DMS 273 (cell line): ENCODE measurements at regions not wholly inside any gene's neighbourhood (a gene's known extent, or its start where the extent isn't known, plus 50 kb on each side); places are given as distances from the start of the nearest gene placed in this dataset.
"Not testable (repeated sequence)": the region's sequence is repeated elsewhere in the genome, so short reads cannot be mapped to it uniquely, and the experiment has no call there.

Experiments used
- DNase-seq: peaks from one replicate; lab custom pipeline; 2025; ENCODE audit not compliant: unreplicated experiment; lab: John Stamatoyannopoulos, UW

DNA sequence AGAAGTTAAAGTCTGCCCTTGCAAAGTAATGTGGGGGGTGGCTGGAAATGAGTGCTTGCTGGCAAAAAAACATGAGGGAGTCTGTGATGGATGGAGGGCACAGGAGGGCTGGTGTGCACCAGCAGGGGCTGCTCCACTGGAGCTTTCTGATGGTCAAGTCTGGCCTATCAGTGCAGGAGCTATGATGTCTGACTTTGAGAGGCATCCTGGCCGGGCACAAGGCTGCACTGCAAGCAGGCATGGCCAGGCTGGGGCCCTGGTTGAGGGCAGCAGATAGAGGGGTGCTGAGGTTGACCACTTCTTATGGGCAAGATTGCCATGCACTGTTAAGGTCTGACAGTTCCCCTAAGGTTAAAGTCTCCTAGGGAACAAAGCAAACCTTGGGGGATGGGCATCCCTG, 1140.2 kb downstream of the FAM133A start:
- no peak for DNase-seq

GRCh38 chrX:94830717-94831116, 1156.7 kb downstream of the FAM133A start:
- no peak for DNase-seq

DNA sequence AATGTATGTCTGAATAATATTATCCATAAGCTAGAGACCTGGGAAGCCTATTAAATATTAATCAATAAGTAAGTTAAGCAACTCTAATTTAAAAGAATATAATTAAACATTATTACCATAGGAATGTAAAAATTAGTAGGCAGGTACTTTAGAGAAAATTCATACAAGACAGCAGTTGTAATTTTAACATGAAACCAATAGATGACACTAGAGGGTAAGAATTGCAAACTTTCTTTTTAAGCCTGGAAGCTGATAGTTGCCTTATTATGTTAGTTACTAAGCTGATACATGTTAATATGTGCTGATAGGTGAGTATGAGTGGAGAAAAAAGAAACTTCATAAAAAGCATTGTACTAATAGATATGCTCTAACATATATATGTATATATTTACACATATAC, 1157.4 kb downstream of the FAM133A start:
- peak; percentile 40 for DNase-seq

- no peak for DNase-seq
Measured at GRCh38 chrX:94834226-94834625, 1160.2 kb downstream of the FAM133A start.

DNA sequence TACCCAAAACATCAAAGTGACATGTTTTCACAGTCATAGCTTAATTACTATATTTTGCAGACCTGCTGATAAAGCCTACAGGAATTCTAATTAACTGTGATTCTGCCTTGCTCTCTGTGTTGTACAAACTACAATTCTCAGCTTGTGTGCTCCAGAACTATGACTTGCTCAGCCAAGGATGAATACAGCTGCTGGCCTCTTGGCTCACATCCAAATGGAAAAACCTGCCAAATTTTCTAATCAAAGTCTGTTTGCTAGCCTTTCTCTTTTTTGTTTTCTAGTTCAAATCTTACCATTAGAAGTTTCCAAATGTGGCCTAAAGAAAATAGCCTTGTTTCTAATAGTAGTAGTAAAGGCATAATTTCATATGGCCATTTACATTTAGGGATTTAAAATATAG, 1176.8 kb downstream of the FAM133A start:
- DNase-seq: peak; percentile 69

GRCh38 chrX:94854251-94854650, 1180.2 kb downstream of the FAM133A start:
- DNase-seq: no peak

DNA sequence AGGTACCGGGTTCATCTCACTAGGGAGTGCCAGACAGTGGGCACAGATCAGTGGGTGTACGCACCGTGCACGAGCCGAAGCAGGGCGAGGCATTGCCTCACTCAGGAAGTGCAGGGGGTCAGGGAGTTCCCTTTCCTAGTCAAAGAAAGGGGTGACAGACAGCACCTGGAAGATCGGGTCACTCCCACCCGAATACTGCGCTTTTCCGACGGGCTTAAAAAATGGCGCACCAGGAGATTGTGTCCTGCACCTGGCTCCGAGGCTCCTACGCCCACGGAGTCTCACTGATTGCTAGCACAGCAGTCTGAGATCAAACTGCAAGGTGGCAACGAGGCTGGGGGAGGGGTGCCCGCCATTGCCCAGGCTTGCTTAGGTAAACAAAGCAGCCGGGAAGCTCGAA, 1188.5 kb downstream of the FAM133A start:
- DNase-seq: not testable (repeated sequence)

GRCh38 chrX:94871640-94872039, 1197.6 kb downstream of the FAM133A start:
- DNase-seq: no peak

DNA sequence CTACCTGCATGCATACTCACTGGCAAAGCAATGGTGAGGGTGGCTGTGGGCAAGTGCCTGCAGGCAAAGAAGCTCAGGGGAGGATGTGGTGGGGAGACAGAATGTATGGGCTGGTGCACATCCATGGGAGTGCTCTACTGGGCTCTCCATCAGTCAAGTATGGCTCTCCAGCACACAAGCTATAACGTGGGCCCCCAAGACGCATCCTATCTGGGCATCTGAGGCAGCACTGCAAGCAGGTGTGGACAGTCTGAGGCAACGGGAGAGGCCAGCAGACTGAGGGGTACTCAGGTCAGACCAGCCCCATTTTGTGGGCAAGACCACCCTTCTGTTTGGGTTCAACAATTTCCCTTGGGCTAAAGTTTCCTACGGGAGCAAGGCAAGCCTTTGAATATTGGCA, 1227.8 kb downstream of the FAM133A start:
- no peak for DNase-seq

DNA sequence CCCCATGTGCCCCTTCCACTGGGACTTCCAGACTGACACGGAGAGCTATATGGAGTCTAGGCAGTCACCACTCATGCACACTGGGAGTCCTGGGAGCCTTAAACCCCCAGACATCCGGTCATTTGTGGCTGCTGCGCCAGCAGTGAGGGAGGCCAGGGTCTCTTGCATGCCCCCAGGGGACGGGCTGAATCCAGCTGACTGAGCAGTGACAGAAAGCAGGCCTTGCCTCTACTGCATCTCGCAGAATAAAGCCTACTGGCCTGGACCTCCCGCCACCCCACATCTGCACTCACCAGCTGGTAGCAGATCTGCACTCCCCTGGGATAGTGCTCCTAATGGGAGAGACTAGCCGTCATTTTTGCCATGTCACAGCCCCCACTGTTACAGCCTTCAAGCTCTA, 1234.2 kb downstream of the FAM133A start:
- no peak for DNase-seq

DNA sequence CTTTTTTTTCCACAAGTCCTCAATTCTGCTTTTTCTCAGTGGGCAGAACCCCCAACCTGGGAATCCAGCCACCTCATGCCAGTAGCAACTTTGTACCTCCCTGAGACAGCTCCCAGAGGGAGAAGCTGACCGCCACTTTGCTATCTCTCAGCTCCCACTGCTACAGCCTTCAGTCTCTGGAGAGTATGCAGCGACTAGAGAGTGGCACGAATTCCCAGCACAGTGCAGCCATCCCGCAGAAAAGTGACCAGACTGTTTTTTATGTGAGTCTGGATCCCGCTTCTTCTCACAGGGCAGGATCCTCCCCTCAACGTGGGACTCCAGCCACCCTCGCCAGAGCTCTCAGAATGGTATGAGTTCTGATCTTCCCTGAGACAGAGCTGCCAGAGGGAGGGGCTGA, 1234.6 kb downstream of the FAM133A start:
- no peak for DNase-seq

GRCh38 chrX:94914235-94914634, 1240.2 kb downstream of the FAM133A start:
- DNase-seq: no peak

GRCh38 chrX:94932278-94932965, 1258.4 kb downstream of the FAM133A start:
- no peak for DNase-seq

DNA sequence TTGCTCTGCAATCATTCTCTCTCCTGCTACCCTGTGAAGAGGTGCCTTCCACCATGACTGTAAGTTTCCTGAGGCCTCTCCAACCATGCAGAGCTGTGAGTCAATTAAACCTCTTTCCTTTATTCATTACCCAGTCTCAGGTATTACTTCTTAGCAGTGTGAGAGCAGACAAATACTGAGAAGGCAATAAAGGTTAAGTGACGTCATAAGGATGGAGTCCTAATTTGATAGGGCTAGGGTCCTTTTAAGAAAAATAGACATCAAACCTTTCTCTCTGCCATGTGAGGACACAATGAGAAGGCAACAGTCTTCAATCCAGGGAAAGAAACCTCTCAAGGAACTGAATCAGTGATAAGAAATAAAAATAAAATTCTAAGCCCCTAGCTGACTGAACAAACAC, 1262.7 kb downstream of the FAM133A start:
- DNase-seq: no peak

DNA sequence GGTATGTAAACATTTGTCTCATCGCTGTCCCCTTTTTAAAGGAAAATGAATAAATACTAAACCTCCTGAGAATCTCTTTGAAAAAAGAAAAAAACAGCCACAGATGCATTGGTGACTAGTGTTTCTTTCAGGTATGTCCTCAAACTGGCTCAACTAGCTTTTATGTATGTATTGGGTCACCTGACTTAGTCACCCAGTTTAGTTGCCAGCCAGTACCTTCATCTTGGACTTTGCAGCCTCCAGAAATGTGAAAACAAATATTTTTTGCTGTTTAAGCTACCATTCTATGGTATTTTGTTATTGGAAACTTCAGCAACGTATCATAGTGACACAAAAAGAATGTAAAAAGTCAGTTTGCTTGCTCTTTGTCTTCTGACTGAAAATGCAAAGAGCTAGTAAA, 1263.5 kb downstream of the FAM133A start:
- no peak for DNase-seq

GRCh38 chrX:94942603-94943002, 1268.6 kb downstream of the FAM133A start:
- no peak for DNase-seq

DNA sequence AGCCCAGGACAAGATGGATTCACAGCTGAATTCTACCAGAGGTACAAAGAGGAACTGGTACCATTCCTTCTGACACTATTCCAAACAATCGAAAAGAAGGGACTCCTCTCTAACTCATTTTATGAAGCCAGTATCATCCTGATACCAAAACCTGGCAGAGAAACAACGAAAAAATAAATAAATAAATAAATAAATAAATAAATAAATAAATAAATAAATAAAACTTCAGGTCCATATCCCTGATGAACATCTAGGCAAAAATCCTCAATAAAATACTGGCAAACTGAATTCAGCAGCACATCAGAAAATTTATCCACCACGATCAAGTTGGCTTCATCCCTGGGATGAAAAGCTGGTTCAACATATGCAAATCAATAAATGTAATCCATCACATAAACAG, 1272.1 kb downstream of the FAM133A start:
- not testable (repeated sequence) for DNase-seq

DNA sequence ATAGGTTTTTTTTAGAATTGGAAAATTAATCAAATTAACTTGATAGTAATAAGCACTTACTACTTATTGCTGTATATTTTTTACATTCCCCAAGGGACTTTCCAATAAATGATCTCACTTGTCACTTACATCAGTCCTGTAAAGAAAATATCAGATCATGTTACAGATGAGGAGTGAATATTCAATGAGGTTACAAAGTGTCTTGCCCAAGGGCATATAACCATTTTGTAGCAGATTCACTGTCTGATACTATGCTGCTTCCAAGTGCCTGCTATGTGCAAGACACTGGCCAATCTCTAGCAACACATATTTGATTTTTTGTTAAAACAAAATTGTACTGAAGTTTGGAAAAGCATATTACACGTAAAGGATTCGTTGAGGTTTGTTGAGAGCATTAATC, 1287.7 kb downstream of the FAM133A start:
- DNase-seq: peak; percentile 18

DNA sequence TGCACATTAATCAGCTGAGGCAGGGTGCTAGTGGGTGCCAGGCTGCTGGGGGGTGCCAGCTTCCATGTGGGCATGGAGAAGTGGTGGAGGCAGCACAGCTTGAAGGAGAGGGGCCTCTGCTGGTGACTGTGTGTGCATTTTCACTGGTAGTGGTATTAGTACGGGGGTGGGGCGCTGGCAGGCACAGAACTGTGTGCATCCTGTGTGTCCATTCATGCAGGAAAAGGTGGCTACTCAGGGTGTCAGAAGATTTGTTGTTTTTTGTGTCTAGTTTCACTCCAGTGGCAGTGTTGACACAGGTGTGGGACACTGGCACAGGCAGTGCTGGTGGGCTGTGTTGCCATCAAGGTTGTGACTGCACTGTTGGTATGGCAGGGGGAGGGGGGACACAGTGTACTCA, 1303.6 kb downstream of the FAM133A start:
- no peak for DNase-seq

DNA sequence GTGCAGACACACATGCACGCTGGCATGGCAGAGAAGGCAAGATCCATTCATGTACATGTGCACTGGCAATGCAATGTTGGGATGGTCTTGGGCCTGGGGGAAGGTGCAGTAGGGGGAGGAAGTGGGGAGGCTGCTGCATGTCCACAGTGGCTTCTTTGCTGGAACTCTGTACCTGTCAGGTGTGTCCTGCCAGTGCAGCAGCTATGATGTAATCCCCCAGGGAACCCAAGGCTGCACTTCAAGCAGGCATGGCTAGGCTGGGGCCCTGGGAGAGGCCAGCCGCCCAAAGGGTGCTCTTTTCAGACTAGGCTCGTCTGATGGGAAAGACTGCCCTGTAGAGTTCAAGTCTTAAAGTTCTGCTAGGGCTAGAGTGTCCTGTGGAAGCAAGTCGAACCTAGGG, 1304.0 kb downstream of the FAM133A start:
- DNase-seq: no peak
